CD8-positive, alpha-beta memory T cell (primary cell): ENCODE measurements at regions not wholly inside any gene's neighbourhood (a gene's known extent, or its start where the extent isn't known, plus 50 kb on each side); places are given as distances from the start of the nearest gene placed in this dataset.
"Not testable (repeated sequence)": the region's sequence is repeated elsewhere in the genome, so short reads cannot be mapped to it uniquely, and the experiment has no call there.

Experiments
- CTCF ChIA-PET: fragments of 350-600 bp; sonication (Branson Sonifier 250); formaldehyde crosslinking; loops from one replicate; lab custom pipeline; 2021; ENCODE audit warnings: antibody characterized with exemption; lab: Charles Lee
- POLR2A ChIA-PET: fragments of 350-600 bp; sonication (Branson Sonifier 250); formaldehyde crosslinking; loops from one replicate; lab custom pipeline; 2021; ENCODE audit warnings: antibody characterized with exemption; lab: Charles Lee
- DNase-seq, 5 donors: peaks; one replicate each; pipeline versions ENCODE4 v3.0.0 to v3.0.0-alpha.2; 2020 to 2022; ENCODE audit warnings: mixed read lengths in 1 of 5
- H3K27ac ChIP-seq: one replicate; pipeline ENCODE4 v1.7.0; 2013; ENCODE audit warnings: low read depth, mild to moderate bottlenecking, low read length, moderate library complexity
- H3K27me3 ChIP-seq: 2 replicates; pipeline ENCODE4 v1.7.0; 2013; ENCODE audit warnings: low read length, mild to moderate bottlenecking; ENCODE audit not compliant: insufficient read depth, poor library complexity, severe bottlenecking
- H3K36me3 ChIP-seq: 2 replicates; pipeline ENCODE4 v1.7.0; 2013; ENCODE audit warnings: mild to moderate bottlenecking, low read length, moderate library complexity; ENCODE audit not compliant: insufficient read depth
- H3K4me1 ChIP-seq: 2 replicates; pipeline ENCODE4 v1.7.0; 2013; ENCODE audit warnings: mild to moderate bottlenecking, low read length, moderate library complexity; ENCODE audit not compliant: insufficient read depth
- H3K4me3 ChIP-seq: 2 replicates; pipeline ENCODE4 v1.7.0; 2013; ENCODE audit warnings: mild to moderate bottlenecking, low read length
- H3K9me3 ChIP-seq: 2 replicates; pipeline ENCODE4 v1.7.0; 2013; ENCODE audit warnings: mild to moderate bottlenecking, low read length
- H3K27ac Mint-ChIP-seq, 8 donors: one replicate each; pipeline ENCODE4 v1.8.0; 2020 to 2021; ENCODE audit warnings: mixed read lengths in 8 of 8, mild to moderate bottlenecking in 6 of 8, inconsistent platforms in 3 of 8, moderate library complexity in 3 of 8
- H3K27me3 Mint-ChIP-seq, 2 donors: one replicate each; pipeline ENCODE4 v1.8.0; 2020 to 2021; ENCODE audit warnings: mixed read lengths in 2 of 2, mild to moderate bottlenecking in 1 of 2, moderate library complexity in 1 of 2
- H3K36me3 Mint-ChIP-seq, 3 donors: one replicate each; pipeline ENCODE4 v1.8.0; 2020 to 2021; ENCODE audit warnings: mixed read lengths in 3 of 3, inconsistent platforms in 1 of 3, mild to moderate bottlenecking in 1 of 3
- H3K4me1 Mint-ChIP-seq, 3 donors: one replicate each; pipeline ENCODE4 v1.8.0; 2020 to 2021; ENCODE audit warnings: mixed read lengths in 3 of 3, inconsistent platforms in 1 of 3, mild to moderate bottlenecking in 1 of 3
- H3K4me3 Mint-ChIP-seq, 7 donors: one replicate each; pipeline ENCODE4 v1.8.0; 2020 to 2021; ENCODE audit warnings: mixed read lengths in 7 of 7, mild to moderate bottlenecking in 6 of 7, moderate library complexity in 4 of 7, inconsistent platforms in 2 of 7
- H3K9me3 Mint-ChIP-seq, 5 donors: one replicate each; pipeline ENCODE4 v1.8.0; 2020 to 2022; ENCODE audit warnings: mixed read lengths in 5 of 5, mild to moderate bottlenecking in 3 of 5, moderate library complexity in 2 of 5, inconsistent platforms in 1 of 5

DNA sequence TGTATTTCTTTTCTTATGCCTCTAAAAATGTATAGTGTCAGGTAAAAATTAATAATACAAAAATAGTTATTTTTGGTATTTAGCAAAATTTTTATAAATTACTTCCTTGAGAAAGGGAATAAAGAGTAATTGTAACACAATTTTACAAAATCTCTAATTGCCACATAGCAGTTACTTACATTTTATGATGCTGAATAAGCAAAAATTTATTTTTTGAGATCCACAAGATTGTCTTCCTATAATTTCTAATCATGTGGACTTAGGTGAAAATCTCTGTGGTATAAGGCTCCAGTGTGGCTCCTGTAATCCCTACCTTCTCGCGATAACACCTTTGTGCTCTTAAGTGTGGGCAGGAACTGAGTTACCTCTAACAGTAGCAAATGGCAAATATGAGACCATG is 487.1 kb upstream of the ZNF337 start:
- DNase-seq, H3K36me3 Mint-ChIP-seq, H3K36me3 ChIP-seq, H3K4me3 Mint-ChIP-seq, H3K27me3 Mint-ChIP-seq, H3K9me3 ChIP-seq, H3K27ac Mint-ChIP-seq, H3K4me1 Mint-ChIP-seq, H3K4me3 ChIP-seq, CTCF ChIA-PET, H3K27ac ChIP-seq, POLR2A ChIA-PET, H3K4me1 ChIP-seq, H3K27me3 ChIP-seq, H3K9me3 Mint-ChIP-seq: not testable (repeated sequence)

DNA sequence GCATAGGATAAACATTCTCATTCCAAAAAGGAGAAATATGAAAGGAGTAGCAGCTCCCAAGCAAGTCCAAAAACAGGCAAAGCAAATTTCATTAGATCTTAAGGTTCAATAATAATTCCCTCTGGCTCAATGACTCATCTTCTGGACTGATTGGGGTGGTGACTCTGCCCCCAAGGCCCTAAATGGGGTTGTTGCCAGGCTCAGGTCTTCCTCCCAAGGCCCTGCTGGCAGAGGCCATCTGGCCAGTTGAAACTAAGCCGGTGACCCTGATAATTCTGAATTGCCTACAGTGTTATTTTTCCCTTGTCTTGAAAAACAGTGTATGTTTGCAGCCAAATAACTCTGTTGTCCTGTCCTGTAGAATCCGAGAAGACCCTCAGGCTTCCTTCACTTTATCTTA is 484.7 kb upstream of the ZNF337 start:
- H3K27ac Mint-ChIP-seq, H3K9me3 ChIP-seq, DNase-seq, H3K4me1 Mint-ChIP-seq, H3K36me3 ChIP-seq, H3K27ac ChIP-seq, H3K36me3 Mint-ChIP-seq, CTCF ChIA-PET, H3K4me3 ChIP-seq, H3K4me3 Mint-ChIP-seq, POLR2A ChIA-PET, H3K27me3 Mint-ChIP-seq, H3K9me3 Mint-ChIP-seq, H3K4me1 ChIP-seq, H3K27me3 ChIP-seq: not testable (repeated sequence)

DNA sequence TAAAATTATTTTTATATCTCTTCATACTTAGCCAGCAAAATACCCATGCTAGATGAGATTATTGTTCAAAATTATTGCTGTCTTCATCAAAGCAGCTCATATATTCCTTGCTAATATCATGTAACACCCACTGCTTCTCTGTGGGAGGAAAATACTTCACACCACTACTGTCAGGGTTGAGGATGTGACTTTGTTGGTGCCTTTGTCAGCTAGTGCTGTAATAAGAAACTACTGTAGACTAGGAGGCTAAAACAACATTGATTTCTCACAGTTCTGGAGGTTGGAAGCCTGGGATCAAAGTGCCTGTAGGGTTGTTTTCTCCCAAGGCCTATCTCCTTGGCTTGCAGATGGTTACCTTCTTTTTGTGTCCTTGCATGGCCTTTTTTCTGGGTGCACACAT is 475.2 kb upstream of the ZNF337 start:
- CTCF ChIA-PET, H3K4me3 Mint-ChIP-seq, H3K4me1 ChIP-seq, H3K4me1 Mint-ChIP-seq, H3K27ac Mint-ChIP-seq, H3K27ac ChIP-seq, DNase-seq, H3K4me3 ChIP-seq, H3K36me3 Mint-ChIP-seq, POLR2A ChIA-PET, H3K27me3 Mint-ChIP-seq, H3K9me3 Mint-ChIP-seq, H3K9me3 ChIP-seq, H3K36me3 ChIP-seq, H3K27me3 ChIP-seq: not testable (repeated sequence)

DNA sequence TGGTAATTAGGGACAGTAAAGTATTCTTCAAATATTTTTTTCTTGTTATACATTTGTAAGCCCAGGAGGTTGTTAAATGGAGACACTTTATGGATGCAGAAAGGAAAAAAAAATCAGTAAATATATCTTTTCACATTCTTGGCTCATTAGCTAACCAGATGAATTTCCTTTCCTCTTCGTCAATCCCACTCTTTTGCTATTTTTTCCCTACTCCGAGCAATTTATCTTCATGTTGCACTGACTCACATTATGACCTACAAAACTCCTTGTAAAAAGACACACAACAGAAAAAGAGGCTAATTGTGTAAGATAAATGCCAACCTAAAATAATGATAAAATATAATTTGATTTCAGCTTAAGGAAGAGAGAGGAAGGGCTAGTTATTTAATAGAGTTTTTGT is 472.9 kb upstream of the ZNF337 start:
- CTCF ChIA-PET = no interaction called here

GRCh38 chr20:26167499-26167898 is 470.8 kb upstream of the ZNF337 start:
- Mint-ChIP-seq H3K27ac (no peak overlapping the region), H3K27me3 (peaks cover 0 to 3% of the 10 kb centered on the region in 2 donors)
- no peak for DNase-seq

More for the DNA sequence above, 472.9 kb upstream of the ZNF337 start:
- H3K27me3 ChIP-seq = no peaks in the 10 kb centered on the region
- H3K4me3 Mint-ChIP-seq = no peak overlapping the region
- no peak overlapping the region for H3K27ac ChIP-seq
- no peaks in the 10 kb centered on the region for H3K36me3 Mint-ChIP-seq
- H3K36me3 ChIP-seq = no peaks in the 10 kb centered on the region
- no peak overlapping the region for H3K27ac Mint-ChIP-seq
- no peaks in the 10 kb centered on the region for H3K4me1 ChIP-seq
- POLR2A ChIA-PET = no interaction called here
- no peaks in the 10 kb centered on the region for H3K4me1 Mint-ChIP-seq
- H3K27me3 Mint-ChIP-seq = peaks cover 0 to 4% of the 10 kb centered on the region in 2 donors
- H3K9me3 Mint-ChIP-seq = no peaks in the 10 kb centered on the region
- no peaks in the 10 kb centered on the region for H3K9me3 ChIP-seq
- H3K4me3 ChIP-seq = no peak overlapping the region
- no peak for DNase-seq

GRCh38 chr20:26163890-26164289 is 467.2 kb upstream of the ZNF337 start:
- Histone ChIP-seq H3K27ac (no peak overlapping the region), H3K4me1 (no peaks in the 10 kb centered on the region), H3K36me3 (no peaks in the 10 kb centered on the region), H3K4me3 (no peak overlapping the region), H3K9me3 (no peaks in the 10 kb centered on the region), H3K27me3 (no peaks in the 10 kb centered on the region)
- Mint-ChIP-seq H3K36me3 (no peaks in the 10 kb centered on the region), H3K4me1 (no peaks in the 10 kb centered on the region), H3K27me3 (peaks cover 3% of the 10 kb centered on the region in 2 donors), H3K27ac (no peak overlapping the region), H3K4me3 (no peak overlapping the region), H3K9me3 (no peaks in the 10 kb centered on the region)
- ChIA-PET POLR2A (no interaction called here), CTCF (no interaction called here)
- no peak for DNase-seq

More at GRCh38 chr20:26167499-26167898, 470.8 kb upstream of the ZNF337 start:
- Histone ChIP-seq H3K4me1 (no peaks in the 10 kb centered on the region), H3K36me3 (no peaks in the 10 kb centered on the region), H3K4me3 (no peak overlapping the region), H3K27ac (no peak overlapping the region), H3K9me3 (no peaks in the 10 kb centered on the region), H3K27me3 (no peaks in the 10 kb centered on the region)
- Mint-ChIP-seq H3K4me1 (no peaks in the 10 kb centered on the region), H3K36me3 (no peaks in the 10 kb centered on the region), H3K9me3 (no peaks in the 10 kb centered on the region), H3K4me3 (no peak overlapping the region)
- POLR2A ChIA-PET = no interaction called here
- CTCF ChIA-PET = no interaction called here

GRCh38 chr20:26163151-26163550 is 466.5 kb upstream of the ZNF337 start:
- H3K4me1 ChIP-seq, H3K36me3 Mint-ChIP-seq, H3K27me3 Mint-ChIP-seq, DNase-seq, H3K4me3 ChIP-seq, H3K27ac ChIP-seq, H3K9me3 ChIP-seq, H3K36me3 ChIP-seq, POLR2A ChIA-PET, H3K4me1 Mint-ChIP-seq, H3K27me3 ChIP-seq, H3K9me3 Mint-ChIP-seq, H3K4me3 Mint-ChIP-seq, CTCF ChIA-PET, H3K27ac Mint-ChIP-seq: not testable (repeated sequence)

- H3K27ac Mint-ChIP-seq, H3K4me1 ChIP-seq, H3K4me3 ChIP-seq, POLR2A ChIA-PET, H3K36me3 ChIP-seq, H3K27ac ChIP-seq, H3K4me3 Mint-ChIP-seq, CTCF ChIA-PET, H3K9me3 Mint-ChIP-seq, H3K27me3 Mint-ChIP-seq, H3K27me3 ChIP-seq, DNase-seq, H3K9me3 ChIP-seq, H3K36me3 Mint-ChIP-seq, H3K4me1 Mint-ChIP-seq: not testable (repeated sequence)
Measured at GRCh38 chr20:26161741-26162140, 465.1 kb upstream of the ZNF337 start.

DNA sequence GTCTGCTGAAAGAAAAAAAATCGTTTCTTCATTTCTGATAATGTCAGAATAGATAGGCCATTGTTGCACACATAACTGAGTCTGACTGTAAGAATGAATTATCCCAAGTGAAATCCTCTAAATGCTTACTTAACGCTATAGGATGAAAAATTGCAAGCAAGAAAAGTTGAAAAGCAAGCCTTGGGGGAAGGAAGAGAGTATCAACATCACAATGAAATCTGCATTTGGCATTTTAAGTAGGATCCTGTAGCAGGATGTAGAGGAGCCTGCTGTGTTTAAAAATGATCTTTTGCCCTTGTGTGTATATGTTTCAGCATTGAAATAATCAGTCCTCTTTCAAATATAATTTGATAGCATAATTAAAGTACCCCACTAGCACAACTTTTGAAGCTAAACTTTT is 464.3 kb upstream of the ZNF337 start:
- H3K27ac ChIP-seq, H3K36me3 Mint-ChIP-seq, DNase-seq, H3K4me3 Mint-ChIP-seq, H3K9me3 Mint-ChIP-seq, H3K27me3 ChIP-seq, H3K27me3 Mint-ChIP-seq, POLR2A ChIA-PET, H3K4me3 ChIP-seq, H3K9me3 ChIP-seq, CTCF ChIA-PET, H3K27ac Mint-ChIP-seq, H3K4me1 ChIP-seq, H3K4me1 Mint-ChIP-seq, H3K36me3 ChIP-seq: not testable (repeated sequence)
